CD4-positive, alpha-beta T cell treated with Interferon alpha-2 for 1 hour (primary cell): ENCODE measurements at regions not wholly inside any gene's neighbourhood (a gene's known extent, or its start where the extent isn't known, plus 50 kb on each side); places are given as distances from the start of the nearest gene placed in this dataset.
"Not testable (repeated sequence)": the region's sequence is repeated elsewhere in the genome, so short reads cannot be mapped to it uniquely, and the experiment has no call there.

Source experiments
- DNase-seq, 2 donors: peaks; one replicate each; pipeline ENCODE4 v3.0.0-alpha.2; 2020 to 2022

- no peak for DNase-seq
Observed at GRCh38 chr7:91473619-91474018, 209.4 kb downstream of the FZD1 start.

GRCh38 chr7:91474074-91474473 is 209.8 kb downstream of the FZD1 start:
- DNase-seq = no peak

- DNase-seq = not testable (repeated sequence)
Observed at GRCh38 chr7:91480470-91480869, 216.2 kb downstream of the FZD1 start.

GRCh38 chr7:91491868-91492267 is 227.6 kb downstream of the FZD1 start:
- DNase-seq = no peak

GRCh38 chr7:91492317-91492716 is 228.1 kb downstream of the FZD1 start:
- no peak for DNase-seq

- no peak for DNase-seq
Observed at GRCh38 chr7:91492773-91493172, 228.5 kb downstream of the FZD1 start.

- no peak for DNase-seq
Observed at GRCh38 chr7:91494450-91494849, 230.2 kb downstream of the FZD1 start.

GRCh38 chr7:91496251-91496820 is 232.1 kb downstream of the FZD1 start:
- DNase-seq = no peak

GRCh38 chr7:91497277-91497676 is 233.0 kb downstream of the FZD1 start:
- not testable (repeated sequence) for DNase-seq

- no peak for DNase-seq
Observed at GRCh38 chr7:91503934-91504555, 239.8 kb downstream of the FZD1 start.

GRCh38 chr7:91504919-91505318 is 240.7 kb downstream of the FZD1 start:
- no peak for DNase-seq

- DNase-seq = not testable (repeated sequence)
Observed at GRCh38 chr7:91506966-91507365, 242.7 kb downstream of the FZD1 start.

GRCh38 chr7:91511861-91512260 is 247.6 kb downstream of the FZD1 start:
- DNase-seq = not testable (repeated sequence)

- no peak for DNase-seq
Observed at GRCh38 chr7:91512958-91513357, 248.7 kb downstream of the FZD1 start.

GRCh38 chr7:91514591-91514990 is 250.4 kb downstream of the FZD1 start:
- no peak for DNase-seq

- no peak for DNase-seq
Observed at GRCh38 chr7:91515961-91516360, 251.7 kb downstream of the FZD1 start.

GRCh38 chr7:91517201-91517785 is 253.1 kb downstream of the FZD1 start:
- no peak for DNase-seq

- no peak for DNase-seq
Observed at GRCh38 chr7:91518058-91518457, 253.8 kb downstream of the FZD1 start.

- no peak for DNase-seq
Observed at GRCh38 chr7:91519241-91520158, 255.3 kb downstream of the FZD1 start.

GRCh38 chr7:91520645-91521044 is 256.4 kb downstream of the FZD1 start:
- no peak for DNase-seq

- DNase-seq = no peak
Observed at GRCh38 chr7:91526404-91526803, 262.2 kb downstream of the FZD1 start.

- DNase-seq = no peak
Observed at GRCh38 chr7:91527460-91527859, 263.2 kb downstream of the FZD1 start.

- no peak for DNase-seq
Observed at GRCh38 chr7:91533996-91534395, 269.8 kb downstream of the FZD1 start.
